Breast epithelium (tissue), 4 donors: ENCODE measurements at regions not wholly inside any gene's neighbourhood (a gene's known extent, or its start where the extent isn't known, plus 50 kb on each side); places are given as distances from the start of the nearest gene placed in this dataset.
"Not testable (repeated sequence)": the region's sequence is repeated elsewhere in the genome, so short reads cannot be mapped to it uniquely, and the experiment has no call there.

ENCODE experiments used
- DNase-seq, 2 donors: peaks; one replicate each; pipeline ENCODE4 v3.0.0-alpha.2; 2019; ENCODE audit warnings: low spot score in 2 of 2
- H3K27ac ChIP-seq, 2 donors: fragments of 200-600 bp; sonication (generic) in 1 of 2; one replicate each; pipeline ENCODE4 v1.5.1; 2016 to 2019; ENCODE audit warnings: mild to moderate bottlenecking in 1 of 2
- H3K27me3 ChIP-seq, 2 donors: fragments of 200-600 bp; sonication (generic) in 1 of 2; one replicate each; pipeline versions ENCODE4 v1.5.1 to v1.6.0; 2017 to 2019; ENCODE audit warnings: control low read depth in 1 of 2, mild to moderate bottlenecking in 1 of 2
- H3K36me3 ChIP-seq: fragments of 200-600 bp; one replicate; pipeline ENCODE4 v1.5.1; 2019
- H3K4me1 ChIP-seq, 2 donors: fragments of 200-600 bp; sonication (generic); one replicate each; pipeline ENCODE4 v1.5.1; 2016 to 2019; ENCODE audit warnings: control low read depth in 1 of 2
- H3K4me3 ChIP-seq, 3 donors: fragments of 200-600 bp; sonication (generic); 1 replicate in 2 of 3; 2 replicates in 1 of 3; pipeline ENCODE4 v1.5.1; 2016 to 2019; ENCODE audit warnings: mild to moderate bottlenecking in 3 of 3, moderate library complexity in 2 of 3
- H3K9me3 ChIP-seq, 2 donors: fragments of 200-600 bp; sonication (generic) in 1 of 2; one replicate each; pipeline ENCODE4 v1.5.1; 2016 to 2019; ENCODE audit warnings: control low read depth in 1 of 2
- CTCF ChIP-seq, 3 donors: fragments of 450-650 bp; IDR thresholded peaks; one replicate each; pipeline ENCODE4 v1.5.1; 2016 to 2017; ENCODE audit warnings: antibody characterized with exemption in 3 of 3, mild to moderate bottlenecking in 3 of 3, moderate library complexity in 3 of 3
- POLR2A ChIP-seq: fragments of 450-650 bp; IDR thresholded peaks from one replicate; pipeline ENCODE4 v1.6.1; 2016; ENCODE audit warnings: antibody characterized with exemption, mild to moderate bottlenecking, moderate library complexity
- POLR2AphosphoS5 ChIP-seq, 3 donors: sonication (generic); formaldehyde crosslinking; IDR thresholded peaks; one replicate each; pipeline ENCODE4 v1.6.1; 2017; ENCODE audit warnings: antibody characterized with exemption in 3 of 3
- intact Hi-C: fragments of 100-400 bp; cut with DNase I; formaldehyde crosslinking; loops from one replicate; pipeline ENCODE4 v1.15.1; 2023; ENCODE audit warnings: low total_unique reads

DNA sequence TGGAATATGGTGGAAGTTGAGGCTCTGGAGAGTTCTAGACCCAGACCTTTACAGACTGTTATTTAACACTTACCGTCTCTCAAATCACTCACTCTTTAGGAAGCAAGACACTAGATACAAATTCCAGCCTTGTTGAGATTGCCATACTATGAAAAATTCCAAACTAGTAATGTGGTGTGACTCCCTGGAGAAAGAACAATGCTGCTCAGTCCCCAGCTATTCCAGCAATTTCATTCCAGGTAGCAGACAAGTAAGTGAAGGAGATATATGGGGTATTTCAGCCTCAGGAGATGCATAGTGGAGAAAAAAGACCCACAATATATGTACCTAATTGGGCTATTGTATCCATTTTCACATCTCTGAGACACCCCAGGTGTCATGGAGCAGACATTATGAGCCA, 678.9 kb upstream of the LMO3 start:
- DNase-seq, result no peak
- Histone ChIP-seq H3K27me3 (no peaks in the 10 kb centered on the region), H3K4me3 (no peak overlapping the region), H3K4me1 (no peaks in the 10 kb centered on the region), H3K36me3 (no peaks in the 10 kb centered on the region), H3K9me3 (peaks cover 0 to 14% of the 10 kb centered on the region in 2 donors), H3K27ac (no peak overlapping the region)
- intact Hi-C loops, result no loop called here
- TF ChIP-seq POLR2AphosphoS5 (IDR thresholded peaks at IDR 0.05) (no peak), CTCF (IDR thresholded peaks at IDR 0.05) (no peak)

DNA sequence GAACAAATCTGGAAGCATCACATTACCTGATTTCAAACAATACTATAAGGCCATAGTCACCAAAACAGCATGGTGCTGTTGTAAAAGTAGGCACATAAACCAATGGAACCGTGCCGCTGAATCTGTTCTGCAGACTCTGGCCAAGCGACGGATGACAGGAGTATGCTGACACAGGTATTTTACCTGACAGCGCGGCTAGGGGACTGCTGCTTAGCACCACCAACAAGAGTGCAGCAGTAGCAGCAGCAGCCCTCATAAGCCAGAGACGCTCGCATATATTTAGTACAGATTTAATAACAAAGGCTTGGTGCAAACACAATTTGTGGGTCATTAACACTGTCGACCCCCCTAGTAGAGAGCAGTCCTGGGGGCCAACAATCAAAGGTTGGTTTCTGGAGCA, 677.6 kb upstream of the LMO3 start:
- TF ChIP-seq POLR2A (no peak), CTCF (IDR thresholded peaks at IDR 0.05) (no peak)
- H3K27ac ChIP-seq, result no peak overlapping the region

DNA sequence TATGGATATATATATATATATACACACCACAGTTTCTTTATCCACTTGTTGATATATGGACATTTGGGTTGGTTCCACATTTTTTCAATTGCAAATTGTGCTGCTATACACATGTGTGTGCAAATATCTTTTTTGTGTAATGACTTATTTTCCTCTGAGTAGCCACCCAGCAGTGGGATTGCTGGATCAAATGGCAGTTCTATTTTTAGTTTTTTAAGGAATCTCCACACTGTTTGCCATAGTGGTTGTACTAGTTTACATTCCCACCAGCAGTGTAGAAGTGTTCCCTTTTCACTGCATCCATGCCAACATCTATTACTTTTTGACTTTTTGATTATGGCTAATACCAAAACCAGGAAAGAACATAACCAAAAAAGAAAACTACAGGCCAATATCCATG, 676.2 kb upstream of the LMO3 start:
- DNase-seq, H3K4me1 ChIP-seq, H3K9me3 ChIP-seq, H3K36me3 ChIP-seq, H3K27me3 ChIP-seq, intact Hi-C loops, H3K27ac ChIP-seq, H3K4me3 ChIP-seq: not testable (repeated sequence)

More for the DNA sequence above, 677.6 kb upstream of the LMO3 start:
- intact Hi-C loops, result no loop called here
- Histone ChIP-seq H3K4me1 (no peaks in the 10 kb centered on the region), H3K27me3 (no peaks in the 10 kb centered on the region), H3K9me3 (peaks cover 0 to 14% of the 10 kb centered on the region in 2 donors), H3K36me3 (no peaks in the 10 kb centered on the region), H3K4me3 (no peak overlapping the region)
- no peak for DNase-seq

DNA sequence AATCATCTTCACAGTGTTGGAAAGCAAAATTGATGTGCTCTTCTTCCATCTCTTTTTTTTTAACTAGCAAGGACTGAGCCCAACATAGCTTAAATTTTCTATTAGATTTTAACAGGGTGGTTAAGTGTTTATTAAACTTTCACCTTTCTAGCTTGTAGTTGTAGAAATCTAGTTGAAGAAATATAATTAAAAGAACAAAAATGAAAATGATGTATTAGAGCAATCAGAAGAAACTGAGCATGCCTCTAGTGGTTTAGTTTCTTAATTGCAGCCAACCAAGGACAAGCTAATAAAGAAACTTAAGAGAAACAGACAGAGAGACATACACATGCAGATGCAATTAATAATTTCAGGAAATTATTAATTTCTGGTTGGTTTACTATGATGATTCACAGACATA, 673.0 kb upstream of the LMO3 start:
- TF ChIP-seq CTCF (IDR thresholded peaks at IDR 0.05) (no peak), POLR2A (no peak), POLR2AphosphoS5 (IDR thresholded peaks at IDR 0.05) (no peak)
- intact Hi-C loops, result no loop called here
- no peaks in the 10 kb centered on the region for H3K36me3 ChIP-seq
- H3K4me3 ChIP-seq, result no peak overlapping the region
- H3K27me3 ChIP-seq, result no peaks in the 10 kb centered on the region
- DNase-seq, result no peak
- no peak overlapping the region for H3K27ac ChIP-seq
- no peaks in the 10 kb centered on the region for H3K9me3 ChIP-seq
- H3K4me1 ChIP-seq, result no peaks in the 10 kb centered on the region

DNA sequence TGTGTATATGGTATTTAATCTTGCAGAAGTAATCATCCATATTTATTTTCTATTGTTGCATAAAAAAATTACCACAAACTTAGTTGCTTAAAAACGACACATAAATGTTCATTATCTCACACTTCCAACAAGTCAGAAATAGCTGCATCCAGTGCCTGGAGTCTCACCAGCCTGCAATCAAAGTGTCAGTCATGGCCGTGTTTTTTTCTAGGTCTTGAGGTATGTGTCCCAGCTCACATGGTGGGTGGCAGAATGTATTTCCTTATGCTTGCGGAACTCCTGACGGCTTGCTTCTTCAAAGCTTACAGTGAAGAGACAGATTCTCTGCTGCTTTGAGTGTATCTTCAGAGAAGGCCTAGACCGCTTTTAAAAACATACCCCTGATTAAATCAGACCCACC, 670.2 kb upstream of the LMO3 start:
- Histone ChIP-seq H3K27me3 (no peaks in the 10 kb centered on the region), H3K9me3 (no peaks in the 10 kb centered on the region), H3K4me1 (no peaks in the 10 kb centered on the region), H3K36me3 (no peaks in the 10 kb centered on the region), H3K27ac (no peak overlapping the region), H3K4me3 (no peak overlapping the region)
- intact Hi-C loops, result no loop called here
- TF ChIP-seq POLR2AphosphoS5 (IDR thresholded peaks at IDR 0.05) (no peak), POLR2A (no peak), CTCF (IDR thresholded peaks at IDR 0.05) (no peak)
- no peak for DNase-seq

- no peak for DNase-seq
- H3K9me3 ChIP-seq, result no peaks in the 10 kb centered on the region
- TF ChIP-seq POLR2A (no peak), POLR2AphosphoS5 (IDR thresholded peaks at IDR 0.05) (no peak), CTCF (IDR thresholded peaks at IDR 0.05) (no peak)
- H3K4me3 ChIP-seq, result no peak overlapping the region
- H3K27ac ChIP-seq, result no peak overlapping the region
- H3K36me3 ChIP-seq, result no peaks in the 10 kb centered on the region
- no peaks in the 10 kb centered on the region for H3K4me1 ChIP-seq
- no peaks in the 10 kb centered on the region for H3K27me3 ChIP-seq
- intact Hi-C loops, result no loop called here
Observed at GRCh38 chr12:17266856-17267255, 660.9 kb upstream of the LMO3 start.
